ENCODE measurements at regions not wholly inside any gene's neighbourhood (a gene's known extent, or its start where the extent isn't known, plus 50 kb on each side); places are given as distances from the start of the nearest gene placed in this dataset.
"Not testable (repeated sequence)": the region's sequence is repeated elsewhere in the genome, so short reads cannot be mapped to it uniquely, and the experiment has no call there.

DNA sequence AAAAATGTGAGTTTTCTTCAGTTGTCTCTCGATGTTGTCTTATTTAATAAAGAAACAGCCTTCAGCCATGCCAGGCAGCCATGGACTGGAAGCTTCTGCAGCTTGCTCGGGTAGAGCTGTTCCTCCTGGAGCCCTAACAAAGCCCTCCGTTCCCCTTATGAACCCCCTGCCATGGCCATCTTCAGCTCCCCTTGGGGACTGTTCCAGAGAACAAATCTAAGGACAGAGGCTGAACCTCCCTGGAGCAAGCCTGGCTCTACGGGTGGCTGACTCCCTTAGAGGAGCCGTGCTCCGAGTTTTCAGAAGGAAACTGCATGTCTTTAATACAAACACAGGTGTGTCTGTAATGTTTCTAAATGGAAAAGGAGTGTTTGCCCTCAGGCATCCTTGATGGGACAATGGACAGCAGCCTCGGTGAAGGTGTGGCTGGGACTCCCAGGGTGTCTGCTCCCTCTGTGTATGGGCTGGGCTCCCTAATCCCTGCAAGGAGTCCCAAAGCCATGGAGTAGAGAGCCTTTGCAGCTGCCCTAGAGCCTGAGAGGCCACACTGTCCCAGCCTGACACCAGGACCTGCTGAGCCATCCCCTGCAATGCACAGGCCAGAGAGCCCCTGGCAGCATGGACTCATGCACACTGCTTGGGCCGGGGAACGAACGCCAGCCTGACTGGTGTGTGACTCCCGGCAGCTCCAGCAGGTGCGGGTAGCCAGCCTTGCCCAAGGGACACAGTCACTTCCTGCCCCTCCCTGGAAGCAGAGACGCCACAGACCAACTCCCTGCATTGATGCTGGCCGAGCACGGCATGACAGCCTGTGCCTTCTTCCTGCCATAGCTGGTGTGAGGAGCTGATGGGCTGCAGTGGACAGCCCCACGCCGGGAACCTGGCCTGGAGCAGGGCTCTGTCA is 381.8 kb downstream of the TCERG1L start:
- no peak for DNase-seq

DNA sequence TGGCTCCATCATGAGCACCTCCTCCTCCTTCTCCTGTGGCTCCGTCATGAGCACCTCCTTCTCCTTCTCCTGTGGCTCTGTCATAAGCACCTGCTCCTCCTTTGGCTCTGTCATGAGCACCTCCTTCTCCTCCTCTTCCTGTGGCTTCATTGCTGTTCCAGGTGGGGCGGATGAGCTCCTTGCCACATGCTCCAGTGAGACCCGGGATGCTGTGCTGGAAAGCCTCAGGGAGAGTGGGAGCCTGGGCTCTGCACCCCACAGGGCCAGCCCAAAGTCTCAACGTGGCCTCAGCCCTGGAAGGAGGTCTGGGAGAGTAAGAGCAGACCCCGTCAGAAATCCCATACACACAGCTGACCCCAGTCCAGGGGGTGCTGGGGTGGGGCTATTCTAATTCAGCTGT is 380.7 kb downstream of the TCERG1L start:
- no peak for DNase-seq

- DNase-seq: no peak
Measured at GRCh38 chr10:130931256-130931655, 380.3 kb downstream of the TCERG1L start.

GRCh38 chr10:130932326-130933007 is 379.1 kb downstream of the TCERG1L start:
- no peak for DNase-seq

GRCh38 chr10:130933008-130933390 is 378.5 kb downstream of the TCERG1L start:
- DNase-seq: no peak

DNA sequence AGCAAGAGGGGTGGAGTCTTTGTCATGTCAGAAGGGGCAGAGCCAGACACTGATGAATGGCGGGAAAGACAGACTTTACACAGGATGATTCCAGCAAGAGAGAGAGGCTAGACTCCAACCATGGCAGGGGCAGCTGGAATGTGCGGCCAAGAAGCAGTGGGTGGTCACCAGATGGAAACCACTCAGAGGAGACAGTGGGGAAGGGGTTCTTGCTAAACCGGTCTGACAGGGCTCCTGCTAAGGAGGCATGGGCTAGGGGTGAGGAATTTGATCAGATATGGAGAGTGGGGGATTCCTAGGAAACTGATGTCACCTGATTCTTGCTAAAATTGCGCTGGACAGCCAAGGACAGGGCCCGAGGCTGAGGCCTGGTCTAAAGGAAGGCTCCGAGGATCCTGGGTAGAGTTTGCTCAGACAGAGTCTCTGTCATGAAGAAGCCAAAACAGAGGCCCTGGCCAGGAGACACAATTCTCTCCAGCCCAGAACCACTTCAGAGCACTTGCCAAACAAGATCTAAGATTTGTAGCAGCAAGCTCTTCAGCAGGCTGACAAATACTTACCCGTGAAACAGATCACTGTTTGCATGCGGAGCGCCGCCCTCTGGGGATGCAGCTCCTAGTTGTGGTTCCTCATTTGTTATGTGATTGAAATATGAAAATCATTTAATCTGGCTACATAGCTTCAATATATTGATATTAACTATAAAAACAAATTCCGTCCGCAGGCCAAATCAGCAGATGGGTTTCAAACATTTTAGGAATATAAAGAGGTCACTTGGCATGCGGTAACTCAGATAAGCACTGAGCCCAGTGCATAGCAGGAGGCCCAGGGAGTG is 377.0 kb downstream of the TCERG1L start:
- no peak for DNase-seq

DNA sequence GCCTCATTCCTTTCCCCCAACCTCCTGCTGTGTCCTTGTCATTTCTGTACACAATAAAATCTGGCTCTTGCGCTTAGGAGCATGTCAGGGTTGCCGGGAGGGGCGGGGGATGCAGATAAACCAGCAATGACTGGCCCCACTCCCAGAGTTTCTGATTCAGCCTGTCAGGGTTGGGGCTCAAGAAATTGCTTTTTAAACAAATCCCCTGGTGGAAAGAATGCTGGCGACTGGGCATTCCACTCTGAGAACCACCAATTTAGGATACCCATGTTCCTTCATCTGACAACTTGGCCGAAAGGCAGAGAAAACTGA is 376.4 kb downstream of the TCERG1L start:
- DNase-seq: no peak

GRCh38 chr10:130935897-130936550 is 375.5 kb downstream of the TCERG1L start:
- no peak for DNase-seq

DNA sequence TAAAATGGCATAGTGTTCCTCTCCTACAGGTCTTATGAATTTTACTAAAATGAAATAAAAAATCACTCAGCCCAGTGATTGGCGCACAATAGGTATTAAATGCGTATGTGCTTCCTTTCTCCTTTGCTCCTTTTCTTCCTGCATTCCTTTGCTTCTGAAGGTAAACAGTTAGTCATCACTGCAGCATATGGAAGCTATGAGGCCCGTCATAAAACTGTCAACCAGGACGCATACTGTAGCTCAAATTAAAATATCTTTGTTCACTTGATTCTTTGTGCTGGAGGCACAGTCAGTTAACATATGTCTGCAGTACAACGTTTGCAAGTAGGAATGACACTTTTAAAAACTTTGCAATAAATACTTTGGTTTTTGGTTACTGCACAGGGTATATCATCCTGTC is 374.7 kb downstream of the TCERG1L start:
- no peak for DNase-seq

GRCh38 chr10:130938051-130938450 is 373.5 kb downstream of the TCERG1L start:
- no peak for DNase-seq

GRCh38 chr10:130938891-130939290 is 372.6 kb downstream of the TCERG1L start:
- DNase-seq: not testable (repeated sequence)

- DNase-seq: no peak
Measured at GRCh38 chr10:130941886-130942285, 369.6 kb downstream of the TCERG1L start.

GRCh38 chr10:130952086-130952485 is 359.4 kb downstream of the TCERG1L start:
- DNase-seq: no peak

GRCh38 chr10:130954326-130954905 is 357.1 kb downstream of the TCERG1L start:
- DNase-seq: no peak

GRCh38 chr10:130956251-130956650 is 355.3 kb downstream of the TCERG1L start:
- DNase-seq: no peak

DNA sequence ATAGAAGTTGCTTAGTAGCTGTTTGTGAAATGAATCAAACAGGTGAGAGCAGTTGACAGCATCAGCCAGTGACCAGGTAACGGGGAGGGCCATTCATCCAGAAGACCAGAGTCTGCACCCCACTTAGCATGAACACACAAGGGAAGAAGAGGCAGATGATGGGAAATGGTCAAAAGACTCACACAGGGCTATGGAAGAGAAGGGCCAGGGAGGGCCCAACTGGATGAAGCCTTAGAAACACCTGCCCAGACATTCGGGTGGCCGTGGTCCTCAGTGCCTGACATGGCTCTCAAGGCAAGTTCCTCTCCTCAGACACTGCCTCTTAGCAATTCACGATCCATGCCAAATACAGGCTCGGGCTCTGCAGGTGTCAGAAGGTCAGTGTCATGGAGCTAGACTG is 354.1 kb downstream of the TCERG1L start:
- no peak for DNase-seq

GRCh38 chr10:130958003-130958402 is 353.5 kb downstream of the TCERG1L start:
- no peak for DNase-seq

GRCh38 chr10:130958981-130959751 is 352.4 kb downstream of the TCERG1L start:
- no peak for DNase-seq

DNA sequence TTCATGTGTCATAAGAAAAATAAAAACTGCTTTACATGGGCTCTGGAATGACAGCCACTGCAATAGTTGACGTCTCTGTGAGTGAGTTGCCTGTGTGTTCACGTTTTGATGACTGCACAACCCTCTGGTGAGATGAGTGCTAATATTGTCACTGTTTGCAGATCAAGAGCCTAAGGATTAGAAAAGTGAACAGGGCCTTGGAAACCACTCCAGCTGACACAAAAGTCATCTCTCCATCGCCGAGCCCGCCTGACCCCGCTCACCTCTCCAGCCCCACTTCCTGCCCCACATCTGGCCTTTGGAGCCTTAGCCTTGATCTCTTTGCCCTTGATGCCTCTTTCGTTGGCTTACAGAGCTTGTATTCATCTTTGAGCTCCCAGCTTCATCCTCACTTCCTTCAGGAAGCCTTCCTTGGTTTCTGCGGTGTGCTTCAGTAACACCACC is 351.7 kb downstream of the TCERG1L start:
- no peak for DNase-seq

DNA sequence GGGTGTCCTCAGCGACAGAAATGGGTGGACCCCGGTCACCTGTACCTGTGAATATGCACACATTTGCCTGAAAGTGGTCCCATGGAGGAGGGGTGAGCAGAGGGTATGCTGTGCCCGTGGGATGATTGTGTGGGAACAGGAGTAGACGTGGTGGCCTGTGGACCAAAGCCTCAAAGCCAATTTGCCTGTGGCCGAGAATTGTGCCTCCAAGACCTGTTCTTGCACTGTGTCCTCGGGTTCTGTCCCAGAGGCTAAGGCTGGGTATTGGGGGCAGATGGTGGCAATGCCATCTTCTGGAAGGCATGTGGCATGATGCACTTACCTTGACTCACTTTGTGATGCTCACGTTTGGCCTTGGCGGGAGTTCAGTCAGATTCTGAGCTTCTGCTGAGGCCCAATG is 351.0 kb downstream of the TCERG1L start:
- no peak for DNase-seq

GRCh38 chr10:130961506-130962239 is 349.8 kb downstream of the TCERG1L start:
- no peak for DNase-seq

All from CD4-positive, alpha-beta T cell treated with Interleukin-15 for 1 hour (primary cell).